IMR-90 (cell line): ENCODE measurements at regions not wholly inside any gene's neighbourhood (a gene's known extent, or its start where the extent isn't known, plus 50 kb on each side); places are given as distances from the start of the nearest gene placed in this dataset.

ENCODE experiments used
- ATAC-seq: fragments of 200-7000 bp; cut with Tn5 transposase; 2 replicates; pipeline ENCODE4 v1.9.1; 2020; ENCODE audit warnings: low read depth, mild to moderate bottlenecking, moderate library complexity
- BruUV-seq: library from RNA; stranded (reverse); fragments of 400-500 nt; replicated peaks from 2 replicates; lab custom pipeline; 2021; lab: Mats Ljungman, UMichigan
- CTCF ChIA-PET: fragments of 300-600 bp; formaldehyde crosslinking; extraction: SDS; loops from one replicate; lab custom pipeline; 2021; ENCODE audit warnings: antibody characterized with exemption; lab: Yijun Ruan, JAX
- POLR2A ChIA-PET: fragments of 300-600 bp; sonication (Branson Sonifier 250); formaldehyde crosslinking; loops from one replicate; lab custom pipeline; 2022; ENCODE audit warnings: antibody characterized with exemption; ENCODE audit not compliant: unreplicated experiment; lab: Charles Lee
- DNase-seq: peaks from one replicate; pipeline ENCODE4 v3.0.0; 2013
- H2AFZ ChIP-seq: replicated peaks from 2 replicates; pipeline ENCODE3; 2013; ENCODE audit warnings: low read length, mild to moderate bottlenecking; ENCODE audit not compliant: poor library complexity
- H2AK5ac ChIP-seq: 2 replicates; pipeline ENCODE4 v1.6.1; 2013; ENCODE audit warnings: low read depth, low read length, inconsistent platforms
- H2AK9ac ChIP-seq: replicated peaks from 2 replicates; pipeline ENCODE3; 2013; ENCODE audit warnings: mild to moderate bottlenecking, low read depth, low read length, moderate library complexity; ENCODE audit not compliant: poor library complexity
- H2BK120ac ChIP-seq: 2 replicates; pipeline ENCODE4 v1.6.1; 2013; ENCODE audit warnings: low read depth, low read length, inconsistent platforms
- H2BK15ac ChIP-seq: 3 replicates; pipeline ENCODE4 v1.6.1; 2013; ENCODE audit warnings: low read depth, low read length, inconsistent platforms
- H2BK20ac ChIP-seq: 2 replicates; pipeline ENCODE4 v1.6.1; 2013; ENCODE audit warnings: low read depth, mild to moderate bottlenecking, inconsistent platforms, low read length, moderate library complexity
- H2BK5ac ChIP-seq: 2 replicates; pipeline ENCODE4 v1.6.1; 2013; ENCODE audit warnings: mild to moderate bottlenecking, low read depth, low read length, inconsistent platforms; ENCODE audit not compliant: poor library complexity, severe bottlenecking
- H3K14ac ChIP-seq: replicated peaks from 2 replicates; pipeline ENCODE4 v1.6.1; 2013; ENCODE audit warnings: low read depth, low read length, inconsistent platforms
- H3K18ac ChIP-seq: 2 replicates; pipeline ENCODE4 v1.6.1; 2013; ENCODE audit warnings: low read depth, low read length, control low read depth
- H3K23ac ChIP-seq: 2 replicates; pipeline ENCODE4 v1.6.1; 2013; ENCODE audit warnings: low read depth, low read length, inconsistent platforms
- H3K27ac ChIP-seq: 2 replicates; pipeline ENCODE4 v1.5.1; 2013; ENCODE audit warnings: mild to moderate bottlenecking, control low read depth, low read length; ENCODE audit not compliant: insufficient read depth
- H3K27me3 ChIP-seq: 2 replicates; pipeline ENCODE4 v1.6.1; 2013; ENCODE audit warnings: low read length; ENCODE audit not compliant: control insufficient read depth, insufficient read depth
- H3K36me3 ChIP-seq: 2 replicates; pipeline ENCODE4 v1.6.1; 2013; ENCODE audit warnings: low read length, mixed read lengths; ENCODE audit not compliant: control insufficient read depth, insufficient read depth
- H3K4ac ChIP-seq: 2 replicates; pipeline ENCODE4 v1.6.1; 2013; ENCODE audit warnings: low read depth, low read length, inconsistent platforms
- H3K4me1 ChIP-seq: 2 replicates; pipeline ENCODE4 v1.6.1; 2013; ENCODE audit warnings: low read length, mixed read lengths; ENCODE audit not compliant: control insufficient read depth, insufficient read depth
- H3K4me2 ChIP-seq: 2 replicates; pipeline ENCODE4 v1.6.1; 2013; ENCODE audit warnings: low read depth, mild to moderate bottlenecking, control low read depth, low read length, moderate library complexity
- H3K4me3 ChIP-seq: 2 replicates; pipeline ENCODE4 v1.5.1; 2013; ENCODE audit warnings: low read depth, mild to moderate bottlenecking, control low read depth, low read length, moderate library complexity; ENCODE audit not compliant: insufficient read depth
- H3K56ac ChIP-seq: 2 replicates; pipeline ENCODE4 v1.6.1; 2013; ENCODE audit warnings: low read length, inconsistent platforms; ENCODE audit not compliant: insufficient read depth; ENCODE audit errors: extremely low read depth
- H3K79me1 ChIP-seq, 2 experiments: 2 replicates each; pipeline ENCODE4 v1.6.1; 2013; ENCODE audit warnings: low read length in 2 of 2, inconsistent platforms in 1 of 2, low read depth in 1 of 2
- H3K9ac ChIP-seq: 2 replicates; pipeline ENCODE4 v1.6.1; 2013; ENCODE audit warnings: low read depth, low read length, control low read depth
- H3K9me1 ChIP-seq: 2 replicates; pipeline ENCODE4 v1.6.1; 2013; ENCODE audit warnings: low read length, inconsistent platforms; ENCODE audit not compliant: insufficient read depth
- H3K9me3 ChIP-seq: 2 replicates; pipeline ENCODE4 v1.6.1; 2013; ENCODE audit warnings: low read length; ENCODE audit not compliant: control insufficient read depth, insufficient read depth
- H4K20me1 ChIP-seq: 2 replicates; pipeline ENCODE4 v1.6.1; 2013; ENCODE audit warnings: low read length, inconsistent platforms; ENCODE audit not compliant: insufficient read depth
- H4K5ac ChIP-seq: 2 replicates; pipeline ENCODE4 v1.6.1; 2013; ENCODE audit warnings: mild to moderate bottlenecking, low read depth, low read length, control low read depth
- H4K8ac ChIP-seq, 2 experiments: 2 replicates each; pipeline ENCODE4 v1.6.1; 2013; ENCODE audit warnings: low read depth in 2 of 2, low read length in 2 of 2, control low read depth in 1 of 2, inconsistent platforms in 1 of 2
- H4K91ac ChIP-seq: 2 replicates; pipeline ENCODE4 v1.6.1; 2013; ENCODE audit warnings: low read depth, low read length, inconsistent platforms; ENCODE audit not compliant: insufficient read depth
- BHLHE40 ChIP-seq: fragments of 150-350 bp; IDR thresholded peaks from 2 replicates; pipeline ENCODE4 v1.6.1; 2016; ENCODE audit warnings: mild to moderate bottlenecking, low read depth, low read length
- CEBPB ChIP-seq: IDR thresholded peaks from 2 replicates; pipeline ENCODE4 v1.6.1; 2012; ENCODE audit warnings: low read depth, low read length, improper control_type of control experiment
- CHD1 ChIP-seq: IDR thresholded peaks from 2 replicates; pipeline ENCODE4 v1.6.1; 2012; ENCODE audit warnings: low read depth, low read length, improper control_type of control experiment
- FOS ChIP-seq: fragments of 150-350 bp; IDR thresholded peaks from 2 replicates; pipeline ENCODE4 v1.6.1; 2016; ENCODE audit warnings: low read depth, low read length
- MAFK ChIP-seq: IDR thresholded peaks from 2 replicates; pipeline ENCODE4 v1.6.1; 2012; ENCODE audit warnings: low read depth, low read length, improper control_type of control experiment
- MAZ ChIP-seq: IDR thresholded peaks from 2 replicates; pipeline ENCODE4 v1.6.1; 2012; ENCODE audit warnings: low read depth, mild to moderate bottlenecking, low read length, improper control_type of control experiment, moderate library complexity, borderline replicate concordance
- MXI1 ChIP-seq: IDR thresholded peaks from 2 replicates; pipeline ENCODE4 v1.6.1; 2012; ENCODE audit warnings: low read depth, mild to moderate bottlenecking, low read length, moderate library complexity, borderline replicate concordance
- NFE2L2 ChIP-seq: fragments of 150-350 bp; IDR thresholded peaks from 2 replicates; pipeline ENCODE4 v1.6.1; 2016; ENCODE audit warnings: low read depth, mild to moderate bottlenecking, low read length
- POLR2A ChIP-seq: IDR thresholded peaks from 2 replicates; pipeline ENCODE4 v1.6.1; 2012; ENCODE audit warnings: mild to moderate bottlenecking, low read depth, low read length
- RAD21 ChIP-seq: IDR thresholded peaks from 2 replicates; pipeline ENCODE4 v1.6.1; 2012; ENCODE audit warnings: low read length, improper control_type of control experiment
- RCOR1 ChIP-seq: IDR thresholded peaks from 2 replicates; pipeline ENCODE4 v1.6.1; 2012; ENCODE audit warnings: mild to moderate bottlenecking, low read length, improper control_type of control experiment; ENCODE audit not compliant: insufficient replicate concordance
- RFX5 ChIP-seq: IDR thresholded peaks from 2 replicates; pipeline ENCODE4 v1.8.0; 2012; ENCODE audit warnings: low read depth, mild to moderate bottlenecking, low read length, moderate library complexity
- SMC3 ChIP-seq: fragments of 150-350 bp; IDR thresholded peaks from 2 replicates; pipeline ENCODE4 v1.6.1; 2016; ENCODE audit warnings: low read depth, mild to moderate bottlenecking, antibody characterized with exemption, low read length, moderate library complexity
- WGBS, 2 experiments: methylation state at CpG; one replicate each; pipeline versions ENCODE4 v1.1.5 to v1.1.7; 2013; ENCODE audit warnings: missing lambda C conversion rate in 2 of 2; ENCODE audit not compliant: insufficient read length in 1 of 2; ENCODE audit errors: extremely low coverage in 2 of 2; 5-methylcytosine and 5-hydroxymethylcytosine counted together
- dilution Hi-C: fragments of 300-500 bp; cut with HindIII; formaldehyde crosslinking; loops from one replicate; pipeline ENCODE4 v1.14.3; 2018; ENCODE audit warnings: low sequenced_read_pairs; ENCODE audit not compliant: unreplicated experiment
- in situ Hi-C: fragments of 300-500 bp; cut with MboI; formaldehyde crosslinking; loops from 3 replicates; pipeline ENCODE4 v1.14.3; 2019; ENCODE audit warnings: low sequenced_read_pairs, inconsistent platforms, mixed read lengths
- intact Hi-C: fragments of 100-400 bp; cut with micrococcal nuclease; formaldehyde crosslinking; loops from 2 replicates; pipeline ENCODE4 v1.10.0; 2022
- TF ChIP-seq, protein P1 (sequence below): fragments of 150-350 bp; IDR thresholded peaks from 2 replicates; pipeline ENCODE4 v1.6.1; 2016; ENCODE audit warnings: low read depth, mild to moderate bottlenecking, low read length, moderate library complexity, borderline replicate concordance
- TF ChIP-seq, protein P2 (sequence below): conservative IDR thresholded peaks from 2 replicates; pipeline ENCODE4 v1.5.1; 2012; ENCODE audit warnings: mild to moderate bottlenecking, low read depth, low read length, improper control_type of control experiment
- TF ChIP-seq, protein P3 (sequence below): fragments of 150-350 bp; IDR thresholded peaks from 2 replicates; pipeline ENCODE4 v1.6.1; 2017; ENCODE audit warnings: mild to moderate bottlenecking, antibody characterized with exemption, low read length, low read depth

DNA sequence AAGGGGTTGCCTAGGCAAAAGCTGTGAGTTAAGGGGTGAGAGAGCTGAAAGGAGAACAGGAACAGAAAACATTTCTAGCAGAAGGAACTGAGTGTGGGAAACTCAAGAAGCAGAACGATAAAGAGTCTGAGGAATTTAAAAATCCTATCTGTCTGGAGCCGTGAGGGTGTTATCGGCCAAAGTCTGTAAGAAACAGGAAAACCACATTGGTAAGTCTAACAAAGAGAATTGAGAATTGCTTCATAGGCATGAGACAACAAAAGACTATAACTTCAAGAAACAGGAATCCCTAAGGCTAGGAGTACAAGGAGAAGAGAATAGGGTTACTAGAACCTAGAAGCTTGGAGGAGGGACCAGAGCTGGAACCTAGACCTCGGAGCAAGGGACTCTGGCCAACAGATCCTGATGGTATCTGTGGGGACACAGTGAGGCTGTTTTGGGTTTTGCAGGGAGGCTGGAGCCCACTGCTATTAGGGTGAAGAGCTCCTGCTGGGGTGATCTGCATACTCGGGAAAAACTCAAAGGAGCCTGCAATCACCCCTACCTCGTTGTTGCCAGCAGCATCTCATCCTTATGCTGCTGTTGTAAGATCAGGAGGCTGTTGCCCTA is 175.6 kb downstream of the FBXO8 start:
- no peak for ATAC-seq
- H2BK120ac ChIP-seq, result no peak overlapping the region
- no peak overlapping the region for H4K5ac ChIP-seq
- H2BK15ac ChIP-seq, result no peak overlapping the region
- H2AK5ac ChIP-seq, result no peak overlapping the region
- CTCF ChIA-PET, result interaction anchor here (0.6 kb wide), 1 partner anchor 519 kb away, joined by 3 read pairs; no protein-coding TSS in a partner anchor
- no peak for DNase-seq
- WGBS, 2 experiments, result no CpG with 5 or more reads among the region's 6 CpGs
- no peak overlapping the region for H3K23ac ChIP-seq
- H3K4me1 ChIP-seq, result no peaks in the 10 kb centered on the region
- no peaks in the 10 kb centered on the region for H3K36me3 ChIP-seq
- H3K56ac ChIP-seq, result no peak overlapping the region
- H3K14ac ChIP-seq, result no peak overlapping the region
- no peak overlapping the region for H3K9ac ChIP-seq
- no peak overlapping the region for H2BK5ac ChIP-seq
- H2AK9ac ChIP-seq, result no peak overlapping the region
- no peak overlapping the region for H3K27ac ChIP-seq
- no peaks in the 10 kb centered on the region for H3K79me1 ChIP-seq
- H3K9me1 ChIP-seq, result no peaks in the 10 kb centered on the region
- no TSS peak for BruUV-seq
- H4K91ac ChIP-seq, result no peak overlapping the region
- no peaks in the 10 kb centered on the region for H3K9me3 ChIP-seq
- POLR2A ChIA-PET, result no interaction called here
- H3K4me2 ChIP-seq, result no peak overlapping the region
- intact Hi-C loops (no loop called here), dilution Hi-C loops (no loop called here), in situ Hi-C loops (no loop called here)
- H2BK20ac ChIP-seq, result no peak overlapping the region
- H3K27me3 ChIP-seq, result 0 out of 2 replicates have a peak, but pooled peaks cover 2% of the 10 kb centered on the region
- no peak overlapping the region for H3K18ac ChIP-seq
- no peak overlapping the region for H3K4me3 ChIP-seq
- no peak overlapping the region for H2AFZ ChIP-seq
- no peak overlapping the region for H3K4ac ChIP-seq
- no peaks in the 10 kb centered on the region for H4K20me1 ChIP-seq
- no peak for TF ChIP-seq BHLHE40
- TF ChIP-seq MAZ, result no peak
- no peak for TF ChIP-seq CHD1
- TF ChIP-seq CEBPB, result no peak
- no peak for TF ChIP-seq SMC3
- no peak for TF ChIP-seq MXI1
- TF ChIP-seq RCOR1, result no peak
- no peak for TF ChIP-seq POLR2A
- TF ChIP-seq, protein P1, sequence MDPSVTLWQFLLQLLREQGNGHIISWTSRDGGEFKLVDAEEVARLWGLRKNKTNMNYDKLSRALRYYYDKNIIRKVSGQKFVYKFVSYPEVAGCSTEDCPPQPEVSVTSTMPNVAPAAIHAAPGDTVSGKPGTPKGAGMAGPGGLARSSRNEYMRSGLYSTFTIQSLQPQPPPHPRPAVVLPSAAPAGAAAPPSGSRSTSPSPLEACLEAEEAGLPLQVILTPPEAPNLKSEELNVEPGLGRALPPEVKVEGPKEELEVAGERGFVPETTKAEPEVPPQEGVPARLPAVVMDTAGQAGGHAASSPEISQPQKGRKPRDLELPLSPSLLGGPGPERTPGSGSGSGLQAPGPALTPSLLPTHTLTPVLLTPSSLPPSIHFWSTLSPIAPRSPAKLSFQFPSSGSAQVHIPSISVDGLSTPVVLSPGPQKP, result no peak
- TF ChIP-seq, protein P2, sequence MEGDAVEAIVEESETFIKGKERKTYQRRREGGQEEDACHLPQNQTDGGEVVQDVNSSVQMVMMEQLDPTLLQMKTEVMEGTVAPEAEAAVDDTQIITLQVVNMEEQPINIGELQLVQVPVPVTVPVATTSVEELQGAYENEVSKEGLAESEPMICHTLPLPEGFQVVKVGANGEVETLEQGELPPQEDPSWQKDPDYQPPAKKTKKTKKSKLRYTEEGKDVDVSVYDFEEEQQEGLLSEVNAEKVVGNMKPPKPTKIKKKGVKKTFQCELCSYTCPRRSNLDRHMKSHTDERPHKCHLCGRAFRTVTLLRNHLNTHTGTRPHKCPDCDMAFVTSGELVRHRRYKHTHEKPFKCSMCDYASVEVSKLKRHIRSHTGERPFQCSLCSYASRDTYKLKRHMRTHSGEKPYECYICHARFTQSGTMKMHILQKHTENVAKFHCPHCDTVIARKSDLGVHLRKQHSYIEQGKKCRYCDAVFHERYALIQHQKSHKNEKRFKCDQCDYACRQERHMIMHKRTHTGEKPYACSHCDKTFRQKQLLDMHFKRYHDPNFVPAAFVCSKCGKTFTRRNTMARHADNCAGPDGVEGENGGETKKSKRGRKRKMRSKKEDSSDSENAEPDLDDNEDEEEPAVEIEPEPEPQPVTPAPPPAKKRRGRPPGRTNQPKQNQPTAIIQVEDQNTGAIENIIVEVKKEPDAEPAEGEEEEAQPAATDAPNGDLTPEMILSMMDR, result no peak
- TF ChIP-seq, protein P3, sequence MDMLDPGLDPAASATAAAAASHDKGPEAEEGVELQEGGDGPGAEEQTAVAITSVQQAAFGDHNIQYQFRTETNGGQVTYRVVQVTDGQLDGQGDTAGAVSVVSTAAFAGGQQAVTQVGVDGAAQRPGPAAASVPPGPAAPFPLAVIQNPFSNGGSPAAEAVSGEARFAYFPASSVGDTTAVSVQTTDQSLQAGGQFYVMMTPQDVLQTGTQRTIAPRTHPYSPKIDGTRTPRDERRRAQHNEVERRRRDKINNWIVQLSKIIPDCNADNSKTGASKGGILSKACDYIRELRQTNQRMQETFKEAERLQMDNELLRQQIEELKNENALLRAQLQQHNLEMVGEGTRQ, result no peak
- TF ChIP-seq RFX5, result no peak
- TF ChIP-seq FOS, result no peak
- no peak for TF ChIP-seq NFE2L2
- no peak for TF ChIP-seq RAD21
- no peak for TF ChIP-seq MAFK
- no peak overlapping the region for H4K8ac ChIP-seq
